Parathyroid adenoma (tissue), 2 donors: ENCODE measurements at regions not wholly inside any gene's neighbourhood (a gene's known extent, or its start where the extent isn't known, plus 50 kb on each side); places are given as distances from the start of the nearest gene placed in this dataset.

ENCODE experiments used
- H2AFZ ChIP-seq: fragments of 300-600 bp; sonication (generic); one replicate; pipeline ENCODE4 v1.7.0; 2017; ENCODE audit warnings: antibody characterized with exemption, mild to moderate bottlenecking
- H3K27ac ChIP-seq: fragments of 300-600 bp; sonication (generic); one replicate; pipeline ENCODE4 v1.7.0; 2017
- H3K27me3 ChIP-seq: fragments of 300-600 bp; sonication (generic); one replicate; pipeline ENCODE4 v1.7.0; 2017; ENCODE audit warnings: low read length; ENCODE audit not compliant: control insufficient read depth, insufficient read depth
- H3K36me3 ChIP-seq: fragments of 300-600 bp; sonication (generic); one replicate; pipeline ENCODE4 v1.7.0; 2017; ENCODE audit warnings: low read length; ENCODE audit not compliant: control insufficient read depth, insufficient read depth
- H3K4me1 ChIP-seq: fragments of 300-600 bp; sonication (generic); one replicate; pipeline ENCODE4 v1.7.0; 2017; ENCODE audit warnings: control low read depth
- H3K4me2 ChIP-seq: fragments of 300-600 bp; sonication (generic); one replicate; pipeline ENCODE4 v1.7.0; 2017; ENCODE audit warnings: low read length
- H3K4me3 ChIP-seq: fragments of 300-600 bp; sonication (generic); one replicate; pipeline ENCODE4 v1.7.0; 2017; ENCODE audit warnings: low read depth, low read length
- H3K79me2 ChIP-seq: fragments of 300-600 bp; sonication (generic); one replicate; pipeline ENCODE4 v1.7.0; 2017; ENCODE audit warnings: control low read depth
- H3K9ac ChIP-seq: fragments of 300-600 bp; sonication (generic); one replicate; pipeline ENCODE4 v1.7.0; 2017; ENCODE audit warnings: mild to moderate bottlenecking
- H3K9me3 ChIP-seq: fragments of 300-600 bp; sonication (generic); one replicate; pipeline ENCODE4 v1.7.0; 2017; ENCODE audit warnings: low read length; ENCODE audit not compliant: control insufficient read depth
- CTCF ChIP-seq: fragments of 300-600 bp; sonication (generic); IDR thresholded peaks from one replicate; pipeline ENCODE4 v1.7.0; 2017; ENCODE audit warnings: antibody characterized with exemption, mild to moderate bottlenecking
- donor health status: primary hyperparathyroidism.

GRCh38 chr14:35961697-35962274 lies 135.6 kb downstream of the BRMS1L start:
- H3K4me1 ChIP-seq: no peaks in the 10 kb centered on the region
- TF ChIP-seq CTCF: no peak
- no peak overlapping the region for H3K4me3 ChIP-seq
- H3K9ac ChIP-seq: no peak overlapping the region
- no peaks in the 10 kb centered on the region for H3K79me2 ChIP-seq
- no peak overlapping the region for H3K27ac ChIP-seq
- no peaks in the 10 kb centered on the region for H3K36me3 ChIP-seq
- no peaks in the 10 kb centered on the region for H3K9me3 ChIP-seq
- no peak overlapping the region for H3K4me2 ChIP-seq
- no peak overlapping the region for H2AFZ ChIP-seq
- H3K27me3 ChIP-seq: no peaks in the 10 kb centered on the region

- Histone ChIP-seq H3K27ac (no peak overlapping the region), H3K36me3 (no peaks in the 10 kb centered on the region), H3K9me3 (no peaks in the 10 kb centered on the region), H3K4me2 (no peak overlapping the region), H3K4me1 (no peaks in the 10 kb centered on the region), H3K27me3 (no peaks in the 10 kb centered on the region), H3K4me3 (no peak overlapping the region), H3K9ac (no peak overlapping the region), H2AFZ (no peak overlapping the region), H3K79me2 (no peaks in the 10 kb centered on the region)
- no peak for TF ChIP-seq CTCF
Observed at GRCh38 chr14:35959835-35960234, 133.7 kb downstream of the BRMS1L start.

GRCh38 chr14:35958499-35958898 lies 132.4 kb downstream of the BRMS1L start:
- Histone ChIP-seq H3K36me3 (no peaks in the 10 kb centered on the region), H3K4me2 (no peak overlapping the region), H3K9ac (no peak overlapping the region), H3K4me1 (no peaks in the 10 kb centered on the region), H3K79me2 (no peaks in the 10 kb centered on the region), H3K9me3 (no peaks in the 10 kb centered on the region), H3K27ac (no peak overlapping the region), H3K27me3 (no peaks in the 10 kb centered on the region), H2AFZ (no peak overlapping the region), H3K4me3 (no peak overlapping the region)
- TF ChIP-seq CTCF: no peak

- H3K27me3 ChIP-seq: no peaks in the 10 kb centered on the region
- H3K27ac ChIP-seq: no peak overlapping the region
- H3K4me1 ChIP-seq: no peaks in the 10 kb centered on the region
- H3K4me3 ChIP-seq: no peak overlapping the region
- no peak overlapping the region for H2AFZ ChIP-seq
- H3K36me3 ChIP-seq: no peaks in the 10 kb centered on the region
- TF ChIP-seq CTCF: no peak
- no peaks in the 10 kb centered on the region for H3K9me3 ChIP-seq
- H3K9ac ChIP-seq: no peak overlapping the region
- no peaks in the 10 kb centered on the region for H3K79me2 ChIP-seq
- H3K4me2 ChIP-seq: no peak overlapping the region
Observed at GRCh38 chr14:35956376-35957085, 130.4 kb downstream of the BRMS1L start.

- Histone ChIP-seq H3K4me1 (no peaks in the 10 kb centered on the region), H3K4me3 (no peak overlapping the region), H3K27me3 (no peaks in the 10 kb centered on the region), H3K27ac (no peak overlapping the region), H3K9ac (no peak overlapping the region), H3K4me2 (no peak overlapping the region), H2AFZ (no peak overlapping the region), H3K79me2 (no peaks in the 10 kb centered on the region), H3K36me3 (no peaks in the 10 kb centered on the region), H3K9me3 (no peaks in the 10 kb centered on the region)
- no peak for TF ChIP-seq CTCF
Observed at GRCh38 chr14:35952584-35952983, 126.4 kb downstream of the BRMS1L start.
